Liver (tissue), 8 donors: ENCODE measurements at regions not wholly inside any gene's neighbourhood (a gene's known extent, or its start where the extent isn't known, plus 50 kb on each side); places are given as distances from the start of the nearest gene placed in this dataset.

Experiments used
- DNase-seq: peaks from one replicate; pipeline ENCODE4 v3.0.0-alpha.2; 2017; ENCODE audit warnings: low spot score
- H3K27ac ChIP-seq, 2 donors: one replicate each; pipeline ENCODE4 v1.7.0; 2013; ENCODE audit warnings: inconsistent platforms in 2 of 2, low read length in 2 of 2, control low read depth in 1 of 2, low read depth in 1 of 2, mild to moderate bottlenecking in 1 of 2
- H3K27me3 ChIP-seq, 4 donors: one replicate each; pipeline versions ENCODE4 v1.6.1 to v1.7.0; 2013; ENCODE audit warnings: low read length in 3 of 4, inconsistent platforms in 1 of 4, mild to moderate bottlenecking in 1 of 4, moderate library complexity in 1 of 4; ENCODE audit not compliant: control insufficient read depth in 4 of 4, insufficient read depth in 4 of 4
- H3K36me3 ChIP-seq, 4 donors: one replicate each; pipeline versions ENCODE4 v1.6.1 to v1.7.0; 2013; ENCODE audit warnings: low read length in 3 of 4, mild to moderate bottlenecking in 3 of 4, low read depth in 1 of 4, moderate library complexity in 1 of 4; ENCODE audit not compliant: control insufficient read depth in 4 of 4, insufficient read depth in 3 of 4
- H3K4me1 ChIP-seq, 4 donors: one replicate each; pipeline versions ENCODE4 v1.6.1 to v1.7.0; 2013; ENCODE audit warnings: low read length in 3 of 4, mild to moderate bottlenecking in 3 of 4, moderate library complexity in 1 of 4; ENCODE audit not compliant: control insufficient read depth in 4 of 4, insufficient read depth in 4 of 4
- H3K4me3 ChIP-seq, 3 donors: one replicate each; pipeline versions ENCODE4 v1.6.1 to v1.7.0; 2013; ENCODE audit warnings: low read length in 3 of 3, control low read depth in 1 of 3, low read depth in 1 of 3, mild to moderate bottlenecking in 1 of 3
- H3K9ac ChIP-seq, 2 donors: one replicate each; pipeline ENCODE4 v1.7.0; 2013; ENCODE audit warnings: low read length in 2 of 2, mild to moderate bottlenecking in 2 of 2, moderate library complexity in 2 of 2, control low read depth in 1 of 2, low read depth in 1 of 2
- H3K9me3 ChIP-seq, 4 donors: one replicate each; pipeline versions ENCODE4 v1.6.1 to v1.7.0; 2013; ENCODE audit warnings: low read length in 3 of 4; ENCODE audit not compliant: control insufficient read depth in 4 of 4
- ATF3 ChIP-seq: IDR thresholded peaks from 2 replicates; pipeline ENCODE4 v1.6.1; 2016; ENCODE audit warnings: antibody characterized with exemption
- CTCF ChIP-seq: fragments of 150-350 bp; IDR thresholded peaks from 2 replicates; pipeline ENCODE4 v1.5.1; 2017; ENCODE audit warnings: improper control_type of control experiment, low read depth, low read length; ENCODE audit not compliant: missing input control
- FOXA2 ChIP-seq: IDR thresholded peaks from 2 replicates; pipeline ENCODE4 v1.6.1; 2016; ENCODE audit warnings: antibody characterized with exemption
- GABPA ChIP-seq, 2 donors: IDR thresholded peaks in 1 of 2; conservative IDR thresholded peaks in 1 of 2; 2 replicates each; pipeline ENCODE4 v1.6.1; 2016; ENCODE audit warnings: antibody characterized with exemption in 2 of 2, mild to moderate bottlenecking in 1 of 2, moderate library complexity in 1 of 2
- HNF4A ChIP-seq, 2 donors: conservative IDR thresholded peaks; 2 replicates each; pipeline ENCODE4 v1.6.1; 2016; ENCODE audit warnings: antibody characterized with exemption in 2 of 2, mild to moderate bottlenecking in 2 of 2
- HNF4G ChIP-seq: IDR thresholded peaks from 2 replicates; pipeline ENCODE4 v1.6.1; 2016; ENCODE audit warnings: antibody characterized with exemption
- JUND ChIP-seq, 2 donors: IDR thresholded peaks; 2 replicates each; pipeline ENCODE4 v1.6.1; 2016; ENCODE audit warnings: antibody characterized with exemption in 2 of 2
- NR2F2 ChIP-seq: IDR thresholded peaks from 2 replicates; pipeline ENCODE4 v1.6.1; 2016; ENCODE audit warnings: antibody characterized with exemption
- RAD21 ChIP-seq, 2 donors: IDR thresholded peaks; 2 replicates each; pipeline ENCODE4 v1.6.1; 2016; ENCODE audit warnings: antibody characterized with exemption in 2 of 2, mild to moderate bottlenecking in 2 of 2
- RXRA ChIP-seq, 2 donors: IDR thresholded peaks; 2 replicates each; pipeline ENCODE4 v1.6.1; 2017 to 2018; ENCODE audit warnings: antibody characterized with exemption in 2 of 2, mild to moderate bottlenecking in 1 of 2
- SP1 ChIP-seq: IDR thresholded peaks from 2 replicates; pipeline ENCODE4 v1.6.1; 2018; ENCODE audit warnings: antibody characterized with exemption, mild to moderate bottlenecking
- YY1 ChIP-seq: IDR thresholded peaks from 2 replicates; pipeline ENCODE4 v1.6.1; 2016; ENCODE audit warnings: antibody characterized with exemption, mild to moderate bottlenecking
- ZBTB33 ChIP-seq: IDR thresholded peaks from 2 replicates; pipeline ENCODE4 v1.6.1; 2016; ENCODE audit warnings: antibody characterized with exemption
- WGBS: extraction: QIAGEN DNeasy Blood & Tissue Kit; methylation state at CpG from one replicate; pipeline ENCODE4 v1.1.7; 2013; 5-methylcytosine and 5-hydroxymethylcytosine counted together
- TF ChIP-seq, protein P1 (sequence below): IDR thresholded peaks from 2 replicates; pipeline ENCODE4 v1.6.1; 2016; ENCODE audit warnings: antibody characterized with exemption
- donor health status: healthy.
- donor health status: healthy.
- donor health status: healthy.
- donor health status: healthy.
- donor health status: healthy.

DNA sequence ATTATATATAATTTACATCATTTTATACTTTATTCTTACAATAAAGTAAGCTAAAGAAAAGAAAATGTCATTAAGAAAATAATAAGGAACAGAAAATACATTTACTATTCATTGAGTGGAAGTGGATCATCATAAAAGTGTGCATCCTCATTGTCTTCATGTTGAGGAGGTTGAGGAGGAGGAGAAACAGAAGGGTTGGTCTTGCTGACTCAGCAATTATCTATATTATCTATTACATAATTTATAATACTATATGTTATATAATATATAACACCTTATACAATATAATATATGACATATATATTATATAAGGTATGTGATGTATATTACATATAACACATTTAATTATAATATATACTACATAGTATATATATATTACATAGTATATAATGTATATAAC lies 558.5 kb upstream of the AMELY start (continued):
- no peak for TF ChIP-seq ZBTB33
- TF ChIP-seq CTCF, result no peak
- TF ChIP-seq YY1, result no peak
- TF ChIP-seq RAD21 (IDR thresholded peaks at IDR 0.05), result no peak
- TF ChIP-seq FOXA2, result no peak

DNA sequence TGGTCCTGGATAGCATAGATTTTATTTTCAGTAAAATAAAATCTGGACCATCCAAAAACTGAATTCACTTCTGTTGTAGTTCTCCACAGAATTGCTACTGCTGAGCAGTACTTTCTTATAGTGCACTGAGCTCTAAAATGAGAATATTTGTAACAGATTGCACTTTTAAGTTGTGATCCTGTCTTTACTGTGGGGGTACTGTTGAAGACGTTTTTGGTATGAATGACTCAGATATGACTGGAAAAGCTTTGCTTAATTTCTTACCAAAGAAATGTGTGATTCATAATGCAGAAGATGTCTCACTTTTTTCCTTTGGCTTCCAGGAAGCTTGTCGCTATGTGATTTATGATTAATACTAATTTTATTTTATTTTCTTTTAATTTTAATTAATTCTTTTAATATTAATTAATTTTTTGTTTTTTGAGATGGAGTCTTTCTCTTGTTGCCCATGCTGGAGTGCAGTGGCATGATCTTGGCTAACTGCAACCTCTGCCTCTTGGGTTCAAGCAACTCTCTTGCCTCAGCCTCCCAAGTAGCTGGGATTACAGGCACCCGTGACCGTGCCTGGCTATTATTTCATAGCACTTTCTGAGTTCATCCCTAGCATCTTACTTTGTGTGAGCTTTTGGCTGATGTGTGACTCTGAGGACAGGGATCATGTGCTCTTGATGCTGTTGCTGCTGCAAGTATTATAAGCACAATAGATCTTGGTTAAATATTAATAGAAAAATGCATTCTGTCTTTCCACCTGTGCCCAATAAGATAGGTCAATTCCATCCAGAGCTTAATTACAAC lies 557.6 kb upstream of the AMELY start:
- Histone ChIP-seq H3K27me3 (no peaks in the 10 kb centered on the region), H3K4me3 (no peak overlapping the region), H3K9ac (no peak overlapping the region), H3K4me1 (no peaks in the 10 kb centered on the region), H3K36me3 (no peaks in the 10 kb centered on the region), H3K27ac (no peak overlapping the region), H3K9me3 (no peaks in the 10 kb centered on the region)
- WGBS, result 84% methylated on average over 4 of the region's 4 CpGs
- DNase-seq, result no peak
- TF ChIP-seq FOXA2, result no peak
- TF ChIP-seq YY1, result no peak
- TF ChIP-seq RXRA (IDR thresholded peaks at IDR 0.05), result no peak
- no peak for TF ChIP-seq ATF3
- no peak for TF ChIP-seq HNF4G
- TF ChIP-seq JUND (IDR thresholded peaks at IDR 0.05), result no peak
- TF ChIP-seq CTCF, result no peak
- TF ChIP-seq SP1, result no peak
- TF ChIP-seq, protein P1, sequence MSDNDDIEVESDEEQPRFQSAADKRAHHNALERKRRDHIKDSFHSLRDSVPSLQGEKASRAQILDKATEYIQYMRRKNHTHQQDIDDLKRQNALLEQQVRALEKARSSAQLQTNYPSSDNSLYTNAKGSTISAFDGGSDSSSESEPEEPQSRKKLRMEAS, result no peak

DNA sequence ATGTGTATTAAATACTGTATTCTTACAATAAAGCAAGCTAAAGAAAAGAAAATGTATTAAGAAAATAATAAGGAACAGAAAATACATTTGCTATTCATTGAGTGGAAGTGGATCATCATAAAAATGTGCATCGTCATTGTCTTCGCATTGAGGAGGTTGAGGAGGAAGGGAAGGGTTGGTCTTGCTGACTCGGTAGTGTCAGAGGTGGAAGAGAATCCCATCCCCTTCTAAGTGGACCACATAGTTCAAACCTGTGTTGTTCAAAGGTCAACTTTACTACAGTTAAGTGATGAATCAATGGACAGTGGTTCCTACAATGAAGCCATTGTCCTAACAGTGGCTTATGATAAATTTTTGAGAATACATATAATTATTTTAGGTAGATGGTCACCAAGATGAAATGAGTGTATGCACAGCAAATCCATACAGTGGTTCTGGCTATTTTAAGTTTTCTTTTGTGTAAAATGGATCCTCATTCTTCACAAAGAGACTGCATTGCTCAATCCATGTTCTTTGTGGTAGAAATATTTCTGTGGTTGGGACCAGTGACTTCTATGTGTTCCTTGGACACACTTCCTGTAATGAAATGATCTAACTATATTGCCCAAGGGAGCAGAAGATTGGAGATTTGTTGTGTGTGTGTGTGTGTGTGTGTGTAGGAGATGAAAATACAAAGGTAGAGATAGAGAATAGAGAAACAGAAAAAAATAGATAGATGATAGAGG lies 556.4 kb upstream of the AMELY start:
- Histone ChIP-seq H3K4me1 (no peaks in the 10 kb centered on the region), H3K36me3 (no peaks in the 10 kb centered on the region), H3K4me3 (no peak overlapping the region), H3K27ac (no peak overlapping the region), H3K9me3 (no peaks in the 10 kb centered on the region), H3K27me3 (no peaks in the 10 kb centered on the region), H3K9ac (no peak overlapping the region)
- no peak for DNase-seq
- 92% methylated on average over 3 of the region's 3 CpGs for WGBS
- no peak for TF ChIP-seq ATF3
- TF ChIP-seq HNF4A (conservative IDR thresholded peaks at IDR 0.05), result no peak
- TF ChIP-seq GABPA (IDR thresholded peaks at IDR 0.05 in 1 of 2, conservative IDR thresholded peaks at IDR 0.05 in 1 of 2), result no peak
- TF ChIP-seq NR2F2, result no peak
- no peak for TF ChIP-seq ZBTB33
- no peak for TF ChIP-seq RXRA (IDR thresholded peaks at IDR 0.05)
- TF ChIP-seq SP1, result no peak
- TF ChIP-seq JUND (IDR thresholded peaks at IDR 0.05), result no peak
- TF ChIP-seq, protein P1, result no peak
